H4 (cell line): ENCODE measurements at regions not wholly inside any gene's neighbourhood (a gene's known extent, or its start where the extent isn't known, plus 50 kb on each side); places are given as distances from the start of the nearest gene placed in this dataset.
"Not testable (repeated sequence)": the region's sequence is repeated elsewhere in the genome, so short reads cannot be mapped to it uniquely, and the experiment has no call there.

Source experiments
- DNase-seq: peaks from one replicate; pipeline ENCODE4 v3.0.0-alpha.2; 2015; ENCODE audit warnings: low spot score

- DNase-seq, result no peak
Measured at GRCh38 chr11:121358760-121359159, 66.2 kb downstream of the SC5D start.

GRCh38 chr11:121359591-121359990, 67.0 kb downstream of the SC5D start:
- no peak for DNase-seq

GRCh38 chr11:121362955-121363354, 70.4 kb downstream of the SC5D start:
- not testable (repeated sequence) for DNase-seq

GRCh38 chr11:121365304-121365703, 72.7 kb downstream of the SC5D start:
- DNase-seq, result no peak

GRCh38 chr11:121366038-121366437, 73.5 kb downstream of the SC5D start:
- DNase-seq, result no peak

- DNase-seq, result peak; percentile 27
Measured at GRCh38 chr11:121367001-121367843, 74.7 kb downstream of the SC5D start.

- DNase-seq, result no peak
Measured at GRCh38 chr11:121367844-121368225, 75.3 kb downstream of the SC5D start.

- DNase-seq, result no peak
Measured at GRCh38 chr11:121368364-121369240, 76.0 kb downstream of the SC5D start.

GRCh38 chr11:121369366-121369765, 76.8 kb downstream of the SC5D start:
- DNase-seq, result no peak

- no peak for DNase-seq
Measured at GRCh38 chr11:121372028-121372427, 79.5 kb downstream of the SC5D start.

- no peak for DNase-seq
Measured at GRCh38 chr11:121372671-121373429, 79.3 kb upstream of the SORL1 start.

GRCh38 chr11:121374286-121374985, 77.7 kb upstream of the SORL1 start:
- DNase-seq, result no peak

- DNase-seq, result no peak
Measured at GRCh38 chr11:121376130-121376529, 76.0 kb upstream of the SORL1 start.

GRCh38 chr11:121379145-121379810, 72.8 kb upstream of the SORL1 start:
- DNase-seq, result not testable (repeated sequence)

- DNase-seq, result no peak
Measured at GRCh38 chr11:121383716-121384115, 68.4 kb upstream of the SORL1 start.

GRCh38 chr11:121385688-121386087, 66.4 kb upstream of the SORL1 start:
- no peak for DNase-seq
